Suppressor macrophage (primary cell): ENCODE measurements at regions not wholly inside any gene's neighbourhood (a gene's known extent, or its start where the extent isn't known, plus 50 kb on each side); places are given as distances from the start of the nearest gene placed in this dataset.

Experiments
- DNase-seq, 4 experiments: peaks; one replicate each; pipeline ENCODE4 v3.0.0-alpha.2; 2020 to 2022

- DNase-seq: no peak
These were observed 104.8 kb downstream of the HLX start for GRCh38 chr1:220983877-220984635.

GRCh38 chr1:220990427-220991339 lies 111.4 kb downstream of the HLX start:
- DNase-seq: peak in 2 of 4 experiments; percentile 45 to 56

GRCh38 chr1:220991506-220991905 lies 112.3 kb downstream of the HLX start:
- no peak for DNase-seq

DNA sequence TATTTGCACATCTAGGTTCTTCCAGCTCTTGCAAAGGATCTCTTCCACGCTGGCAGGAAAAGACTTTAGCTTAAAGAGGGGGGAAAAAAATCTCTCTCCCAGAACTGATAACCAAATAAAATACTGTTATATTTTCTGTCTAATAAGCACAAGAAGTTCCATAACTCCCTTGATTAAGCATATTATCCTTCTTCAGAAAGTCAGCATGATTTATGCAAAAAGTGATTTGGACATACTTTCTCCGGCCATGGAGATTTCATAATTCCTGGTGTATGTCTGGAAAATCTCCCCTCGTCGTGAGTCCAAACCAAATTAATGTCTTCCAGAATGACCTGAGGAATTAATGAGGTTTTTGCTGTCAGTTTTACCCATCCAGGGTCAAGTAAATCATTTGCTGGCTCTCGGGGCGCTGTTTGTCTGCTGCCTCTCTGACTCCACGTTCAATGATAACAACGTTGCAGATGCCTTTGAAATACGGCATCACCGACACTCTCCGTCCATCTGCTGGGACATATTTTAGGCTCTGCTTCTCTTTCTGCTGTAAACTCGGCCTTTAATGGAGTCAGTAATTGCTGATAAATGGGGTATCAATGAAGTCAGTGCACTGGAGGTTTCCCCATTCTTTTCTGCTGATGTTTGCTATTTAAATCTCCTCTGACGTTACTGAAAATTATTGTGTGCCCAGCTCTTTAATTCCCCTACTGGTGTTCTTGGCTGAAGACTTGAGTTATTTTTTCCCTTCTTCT lies 112.9 kb downstream of the HLX start:
- DNase-seq: no peak

DNA sequence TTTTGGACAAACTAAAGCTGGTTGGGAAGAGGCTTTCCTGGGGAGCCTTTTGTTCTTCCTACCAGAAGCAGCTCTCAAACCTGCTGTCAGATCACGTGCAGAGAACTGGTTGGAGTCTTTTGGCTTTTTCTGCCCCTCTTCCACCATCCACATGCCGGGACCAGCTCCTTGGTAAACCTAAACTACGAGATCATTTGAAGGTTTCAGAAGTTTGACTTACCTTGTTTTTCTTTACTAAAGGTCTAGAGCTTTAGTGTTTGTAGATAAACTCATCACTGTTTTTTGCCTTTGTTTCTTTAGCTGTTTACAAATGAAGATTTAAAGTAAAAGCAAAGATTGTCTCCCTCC lies 113.4 kb downstream of the HLX start:
- DNase-seq: no peak

GRCh38 chr1:220994671-220995070 lies 115.4 kb downstream of the HLX start:
- DNase-seq: no peak

- no peak for DNase-seq
These were observed 118.5 kb downstream of the HLX start for GRCh38 chr1:220997791-220998190.

DNA sequence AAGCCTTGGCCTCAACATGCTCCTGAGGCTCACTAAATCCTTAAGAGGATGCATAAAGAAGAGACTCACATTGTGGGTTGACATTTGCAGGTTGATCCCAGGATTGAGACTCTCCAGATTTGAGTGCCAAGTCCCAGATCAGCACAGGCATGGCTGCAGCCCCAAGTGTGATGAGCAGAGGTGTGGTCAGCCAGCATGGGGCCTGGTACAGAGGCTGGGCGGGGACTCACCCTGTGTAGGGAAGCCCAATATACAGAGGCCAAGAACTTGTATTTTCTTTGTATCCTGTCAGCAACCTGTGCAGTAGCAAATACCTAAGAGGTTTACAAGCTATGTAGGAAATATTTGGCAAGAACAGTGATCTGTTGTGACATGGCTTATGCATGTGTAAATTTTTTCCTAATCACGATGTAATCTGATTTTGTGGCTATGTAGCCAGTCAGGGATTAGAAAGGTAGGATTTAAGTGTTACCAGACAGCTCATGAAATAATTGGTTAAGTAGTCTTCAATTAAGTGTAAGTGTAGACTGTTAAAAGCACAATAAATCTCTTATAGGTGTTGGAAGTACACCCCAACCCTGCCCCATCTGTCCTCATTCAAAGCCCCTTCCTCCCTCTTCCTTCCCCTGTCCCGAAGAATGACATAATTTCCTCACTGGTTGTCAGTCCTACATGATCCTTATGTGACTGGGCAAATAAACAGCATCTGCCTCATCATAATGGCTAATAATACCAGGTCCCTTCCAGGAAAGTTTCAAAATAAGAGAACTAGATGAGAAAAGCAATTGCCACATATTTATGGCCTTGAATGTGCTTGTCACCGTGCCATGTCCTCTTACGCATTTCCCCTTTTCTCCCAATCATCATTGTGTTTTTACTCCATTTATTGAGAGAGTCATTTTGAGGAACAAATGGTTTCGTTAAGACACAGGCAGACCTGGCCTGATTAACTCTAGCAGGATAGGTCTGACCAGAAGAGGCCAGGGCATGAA lies 120.9 kb downstream of the HLX start:
- peak; percentile 78 to 96 (median 88) for DNase-seq

DNA sequence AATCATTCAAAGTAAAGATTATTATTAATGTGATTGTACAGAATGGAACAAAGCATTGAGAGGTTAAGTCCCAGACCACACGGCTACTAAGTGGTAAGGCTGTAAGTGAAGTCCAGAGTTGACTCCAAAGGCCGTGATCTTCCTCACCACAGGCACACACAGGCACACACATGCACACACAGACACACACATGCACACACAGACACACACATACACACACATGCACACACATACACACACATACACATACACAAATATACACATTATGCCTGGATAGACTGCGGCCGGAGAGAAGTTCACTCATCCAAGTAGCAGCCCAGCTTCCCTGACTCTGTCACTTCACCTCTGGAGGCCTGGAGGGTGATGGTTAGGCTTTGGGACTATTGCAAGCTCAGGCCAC lies 121.9 kb downstream of the HLX start:
- DNase-seq: no peak

DNA sequence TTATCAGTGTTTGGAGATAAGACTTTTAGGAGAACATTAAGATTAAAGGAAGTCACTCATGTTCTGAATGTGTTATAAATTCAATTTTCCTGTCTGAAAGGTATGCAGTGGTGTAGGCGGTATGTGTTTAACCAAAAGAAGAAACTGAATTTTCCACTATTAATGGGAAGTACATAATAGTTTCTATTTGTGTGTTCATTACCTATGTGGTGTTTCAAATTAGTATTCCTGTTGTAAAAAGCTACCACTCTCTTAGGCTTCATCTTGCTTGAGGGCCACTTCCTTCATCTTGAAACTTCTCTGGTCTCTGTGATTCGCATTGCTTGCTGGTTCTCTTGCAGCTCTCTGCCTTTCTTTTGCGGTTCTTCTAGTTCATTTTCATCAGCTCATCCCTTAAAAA lies 123.4 kb downstream of the HLX start:
- DNase-seq: no peak

DNA sequence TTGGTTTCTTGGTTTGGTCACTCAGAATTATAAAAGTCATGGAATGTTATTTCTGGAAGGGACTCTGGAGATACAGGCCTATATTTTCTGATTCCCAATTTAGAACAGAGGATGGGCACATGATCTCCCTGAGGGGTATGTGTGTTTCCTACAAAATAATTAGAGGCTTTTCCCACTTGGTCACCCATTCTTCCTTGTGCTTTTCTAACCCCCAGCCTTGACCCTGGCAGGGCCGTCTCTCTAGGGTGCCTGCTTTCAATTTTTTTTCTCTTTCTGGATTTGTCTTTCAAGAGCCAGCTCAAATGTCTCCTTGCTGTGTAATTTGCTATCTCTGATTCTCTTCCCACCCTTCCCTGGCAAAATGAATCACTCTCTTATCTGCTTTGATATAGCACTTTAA lies 131.9 kb downstream of the HLX start:
- DNase-seq: no peak

GRCh38 chr1:221012120-221012519 lies 132.9 kb downstream of the HLX start:
- DNase-seq: no peak

DNA sequence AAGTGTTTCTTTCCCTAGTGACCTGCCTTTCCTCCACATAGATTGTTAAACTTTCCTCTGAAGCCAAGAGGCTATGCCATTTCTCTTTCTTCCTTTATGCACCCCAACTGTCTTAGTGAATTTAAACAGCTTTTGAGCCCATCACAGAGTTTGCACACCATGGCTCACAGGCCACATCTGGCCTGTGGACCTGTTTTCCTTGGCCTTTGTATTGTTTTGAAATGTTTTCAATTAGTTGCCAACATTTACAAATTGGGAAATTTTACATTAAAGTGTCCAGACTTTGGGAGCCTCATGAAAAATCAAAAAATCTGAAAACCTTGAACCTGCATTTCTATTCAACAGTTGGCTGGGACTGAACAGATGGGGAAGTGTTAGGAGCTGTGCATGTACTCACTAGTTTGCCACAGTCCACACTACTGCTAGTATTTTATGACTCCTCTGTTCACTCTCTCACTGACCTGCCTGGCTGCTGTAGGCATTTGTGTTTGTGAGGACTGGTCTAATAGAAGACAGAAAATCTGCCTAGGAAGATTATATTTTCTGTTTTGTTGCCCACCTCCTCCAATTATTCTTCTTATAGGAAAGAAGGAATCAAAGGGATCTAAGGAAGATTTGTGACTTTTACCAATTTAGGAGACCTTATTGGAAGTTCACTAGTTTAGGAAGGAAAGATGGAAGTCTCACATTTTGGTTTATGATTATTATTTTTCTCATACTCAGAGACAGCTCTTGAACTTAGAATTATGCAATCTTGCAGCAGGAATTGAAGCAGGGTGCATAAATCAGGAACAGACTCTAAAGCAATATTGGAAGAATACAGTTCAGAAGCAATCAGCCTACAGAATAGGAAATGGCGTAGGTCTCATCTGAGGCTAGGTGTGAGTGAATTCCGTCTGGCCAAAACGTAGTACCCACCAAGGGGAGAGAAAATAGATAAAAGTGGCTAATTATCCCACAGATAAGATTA lies 134.7 kb downstream of the HLX start:
- peak in 2 of 4 experiments; percentile 42 to 63 for DNase-seq

- peak in 3 of 4 experiments; percentile 30 to 43 (median 42) for DNase-seq
These were observed 136.0 kb downstream of the HLX start for GRCh38 chr1:221015159-221015790.

GRCh38 chr1:221016751-221017150 lies 137.5 kb downstream of the HLX start:
- peak in 2 of 4 experiments; percentile 68 to 73 for DNase-seq

- no peak for DNase-seq
These were observed 139.2 kb downstream of the HLX start for GRCh38 chr1:221018414-221018813.

DNA sequence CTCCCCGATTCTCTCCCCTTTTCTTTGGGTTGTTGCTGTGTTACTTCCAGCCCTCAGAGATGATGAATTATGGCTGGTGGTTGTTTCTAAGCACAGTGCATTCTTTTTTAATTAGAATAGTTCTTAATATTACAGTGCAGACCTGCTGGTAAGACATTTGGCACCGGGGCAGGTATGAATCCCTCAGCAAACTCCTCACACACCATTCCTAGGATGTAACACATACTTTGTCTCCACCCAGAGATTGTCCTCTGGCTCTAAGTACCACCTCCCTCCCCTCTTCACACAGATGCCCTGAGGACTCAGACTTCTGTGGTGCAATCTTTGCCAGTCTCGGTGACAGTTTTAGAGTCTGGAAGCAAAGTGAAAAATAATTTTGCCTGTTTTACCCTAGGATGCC lies 143.1 kb downstream of the HLX start:
- no peak for DNase-seq

- no peak for DNase-seq
These were observed 144.2 kb downstream of the HLX start for GRCh38 chr1:221023482-221023881.

DNA sequence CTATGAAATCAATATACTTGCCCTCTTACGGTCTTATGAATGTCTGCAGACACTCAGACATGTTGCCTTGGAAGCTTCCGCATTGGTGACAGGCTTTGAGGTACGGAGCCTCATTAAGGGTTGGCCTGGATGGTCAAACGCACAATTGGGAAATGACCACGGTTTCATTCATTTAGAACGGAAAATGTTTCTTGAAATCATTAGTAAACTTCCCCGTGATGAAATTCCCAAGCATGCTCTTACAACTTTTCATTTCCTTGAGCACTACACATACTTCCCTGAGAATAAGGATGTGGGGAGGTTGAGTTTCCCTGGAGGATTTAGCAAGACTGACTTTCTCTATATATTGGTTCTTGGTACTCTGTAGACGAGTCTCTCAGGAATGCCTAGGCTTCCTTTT lies 146.3 kb downstream of the HLX start:
- DNase-seq: peak in 1 of 4 experiments; percentile 31

- DNase-seq: no peak
These were observed 146.7 kb downstream of the HLX start for GRCh38 chr1:221025956-221026355.
